IPS-18a (cell line): ENCODE measurements at regions not wholly inside any gene's neighbourhood (a gene's known extent, or its start where the extent isn't known, plus 50 kb on each side); places are given as distances from the start of the nearest gene placed in this dataset.
"Not testable (repeated sequence)": the region's sequence is repeated elsewhere in the genome, so short reads cannot be mapped to it uniquely, and the experiment has no call there.

Experiments
- H3K27ac ChIP-seq: one replicate; pipeline ENCODE4 v1.5.1; 2013; ENCODE audit warnings: low read length
- H3K27me3 ChIP-seq: one replicate; pipeline ENCODE4 v1.6.1; 2013; ENCODE audit warnings: mild to moderate bottlenecking, low read length; ENCODE audit not compliant: control insufficient read depth, insufficient read depth
- H3K36me3 ChIP-seq: one replicate; pipeline ENCODE4 v1.6.1; 2013; ENCODE audit warnings: low read depth, low read length; ENCODE audit not compliant: control insufficient read depth
- H3K4me1 ChIP-seq: one replicate; pipeline ENCODE4 v1.6.1; 2013; ENCODE audit warnings: low read depth, low read length; ENCODE audit not compliant: control insufficient read depth
- H3K4me3 ChIP-seq: one replicate; pipeline ENCODE4 v1.5.1; 2013; ENCODE audit warnings: low read length
- H3K9ac ChIP-seq: one replicate; pipeline ENCODE4 v1.6.1; 2013; ENCODE audit warnings: mild to moderate bottlenecking, low read length, moderate library complexity
- H3K9me3 ChIP-seq: one replicate; pipeline ENCODE4 v1.6.1; 2013; ENCODE audit warnings: low read depth, low read length; ENCODE audit not compliant: control insufficient read depth

GRCh38 chr18:70827632-70828031 is 538.8 kb downstream of the SOCS6 start:
- peaks cover 17% of the 10 kb centered on the region for H3K9me3 ChIP-seq
- H3K4me3 ChIP-seq: no peak overlapping the region

GRCh38 chr18:70826571-70826970 is 537.7 kb downstream of the SOCS6 start:
- Histone ChIP-seq H3K27ac (no peak overlapping the region), H3K9me3 (peaks cover 21% of the 10 kb centered on the region), H3K27me3 (no peaks in the 10 kb centered on the region), H3K36me3 (no peaks in the 10 kb centered on the region), H3K4me1 (no peaks in the 10 kb centered on the region), H3K9ac (no peak overlapping the region), H3K4me3 (no peak overlapping the region)

More at GRCh38 chr18:70827632-70828031, 538.8 kb downstream of the SOCS6 start:
- Histone ChIP-seq H3K27ac (no peak overlapping the region), H3K27me3 (no peaks in the 10 kb centered on the region), H3K9ac (no peak overlapping the region), H3K36me3 (no peaks in the 10 kb centered on the region), H3K4me1 (no peaks in the 10 kb centered on the region)

- H3K4me3 ChIP-seq: no peak overlapping the region
- H3K36me3 ChIP-seq: no peaks in the 10 kb centered on the region
- no peaks in the 10 kb centered on the region for H3K27me3 ChIP-seq
- no peak overlapping the region for H3K9ac ChIP-seq
- no peaks in the 10 kb centered on the region for H3K4me1 ChIP-seq
- H3K9me3 ChIP-seq: peaks cover 27% of the 10 kb centered on the region
- no peak overlapping the region for H3K27ac ChIP-seq
These were observed 533.8 kb downstream of the SOCS6 start for GRCh38 chr18:70822691-70823090.

- H3K9me3 ChIP-seq: peaks cover 32% of the 10 kb centered on the region
- no peaks in the 10 kb centered on the region for H3K4me1 ChIP-seq
- H3K27ac ChIP-seq: no peak overlapping the region
- H3K27me3 ChIP-seq: no peaks in the 10 kb centered on the region
- no peak overlapping the region for H3K9ac ChIP-seq
- H3K4me3 ChIP-seq: no peak overlapping the region
- no peaks in the 10 kb centered on the region for H3K36me3 ChIP-seq
These were observed 533.3 kb downstream of the SOCS6 start for GRCh38 chr18:70822117-70822516.

GRCh38 chr18:70808481-70809056 is 519.7 kb downstream of the SOCS6 start:
- H3K9me3 ChIP-seq: peaks cover 12% of the 10 kb centered on the region
- H3K9ac ChIP-seq: no peak overlapping the region
- H3K4me1 ChIP-seq: no peaks in the 10 kb centered on the region

GRCh38 chr18:70781860-70782453 is 493.1 kb downstream of the SOCS6 start:
- no peak overlapping the region for H3K27ac ChIP-seq
- H3K9me3 ChIP-seq: peaks cover 17% of the 10 kb centered on the region
- no peaks in the 10 kb centered on the region for H3K4me1 ChIP-seq
- no peak overlapping the region for H3K9ac ChIP-seq
- H3K27me3 ChIP-seq: no peaks in the 10 kb centered on the region
- H3K4me3 ChIP-seq: no peak overlapping the region
- H3K36me3 ChIP-seq: no peaks in the 10 kb centered on the region

More at GRCh38 chr18:70808481-70809056, 519.7 kb downstream of the SOCS6 start:
- Histone ChIP-seq H3K27ac (no peak overlapping the region), H3K36me3 (no peaks in the 10 kb centered on the region), H3K4me3 (no peak overlapping the region), H3K27me3 (no peaks in the 10 kb centered on the region)

- not testable (repeated sequence) for H3K36me3 ChIP-seq, H3K27ac ChIP-seq, H3K27me3 ChIP-seq, H3K4me3 ChIP-seq, H3K4me1 ChIP-seq, H3K9ac ChIP-seq
- peaks cover 16% of the 10 kb centered on the region for H3K9me3 ChIP-seq
These were observed 477.4 kb downstream of the SOCS6 start for GRCh38 chr18:70766254-70766653.

GRCh38 chr18:70762812-70763211 is 474.0 kb downstream of the SOCS6 start:
- Histone ChIP-seq H3K27me3 (no peaks in the 10 kb centered on the region), H3K36me3 (no peaks in the 10 kb centered on the region), H3K9ac (no peak overlapping the region), H3K27ac (no peak overlapping the region), H3K4me1 (no peaks in the 10 kb centered on the region), H3K9me3 (peaks cover 15% of the 10 kb centered on the region), H3K4me3 (no peak overlapping the region)

GRCh38 chr18:70758780-70759179 is 469.9 kb downstream of the SOCS6 start:
- no peaks in the 10 kb centered on the region for H3K36me3 ChIP-seq
- no peak overlapping the region for H3K9ac ChIP-seq
- no peaks in the 10 kb centered on the region for H3K27me3 ChIP-seq
- H3K27ac ChIP-seq: no peak overlapping the region
- H3K9me3 ChIP-seq: peaks cover 26% of the 10 kb centered on the region
- no peaks in the 10 kb centered on the region for H3K4me1 ChIP-seq
- H3K4me3 ChIP-seq: no peak overlapping the region

- Histone ChIP-seq H3K27ac (no peak overlapping the region), H3K9me3 (peaks cover 25% of the 10 kb centered on the region), H3K27me3 (no peaks in the 10 kb centered on the region), H3K4me3 (no peak overlapping the region), H3K9ac (no peak overlapping the region), H3K4me1 (no peaks in the 10 kb centered on the region), H3K36me3 (no peaks in the 10 kb centered on the region)
These were observed 465.6 kb downstream of the SOCS6 start for GRCh38 chr18:70754486-70754885.

GRCh38 chr18:70732916-70733315 is 444.1 kb downstream of the SOCS6 start:
- H3K4me3 ChIP-seq: no peak overlapping the region
- no peaks in the 10 kb centered on the region for H3K36me3 ChIP-seq
- no peaks in the 10 kb centered on the region for H3K4me1 ChIP-seq
- H3K27ac ChIP-seq: no peak overlapping the region
- no peak overlapping the region for H3K9ac ChIP-seq
- no peaks in the 10 kb centered on the region for H3K27me3 ChIP-seq
- H3K9me3 ChIP-seq: peaks cover 39% of the 10 kb centered on the region

- no peak overlapping the region for H3K27ac ChIP-seq
- H3K9me3 ChIP-seq: peaks cover 42% of the 10 kb centered on the region
- no peaks in the 10 kb centered on the region for H3K4me1 ChIP-seq
- no peak overlapping the region for H3K4me3 ChIP-seq
- no peak overlapping the region for H3K9ac ChIP-seq
- H3K36me3 ChIP-seq: no peaks in the 10 kb centered on the region
- no peaks in the 10 kb centered on the region for H3K27me3 ChIP-seq
These were observed 443.3 kb downstream of the SOCS6 start for GRCh38 chr18:70732188-70732587.
